ENCODE measurements at regions not wholly inside any gene's neighbourhood (a gene's known extent, or its start where the extent isn't known, plus 50 kb on each side); places are given as distances from the start of the nearest gene placed in this dataset.
"Not testable (repeated sequence)": the region's sequence is repeated elsewhere in the genome, so short reads cannot be mapped to it uniquely, and the experiment has no call there.

GRCh38 chr1:99407018-99407417 lies 142.7 kb downstream of the PLPPR4 start:
- DNase-seq (ENCODE audit: low spot score): no peak
- no peak for TF ChIP-seq CTCF (IDR thresholded peaks at IDR 0.05; ENCODE audit: extremely low read depth, missing control alignments)

DNA sequence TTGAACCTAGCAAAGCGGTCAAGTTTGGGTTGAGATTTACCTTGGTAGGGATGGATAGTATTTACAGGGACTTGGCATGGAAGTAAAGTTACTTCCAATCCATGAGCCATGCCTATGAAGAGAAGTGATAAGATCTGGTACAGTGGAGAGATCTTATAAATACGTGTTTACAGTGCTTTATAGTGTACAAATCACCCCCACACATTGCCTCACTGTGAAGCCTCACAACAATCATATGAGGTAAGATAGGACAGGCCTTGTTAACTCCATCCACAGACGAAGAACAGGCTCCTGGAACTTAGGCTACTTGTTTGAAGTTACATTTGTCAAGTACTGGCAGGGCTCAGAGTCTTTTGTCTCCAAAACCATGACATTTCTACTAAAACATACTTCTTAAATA lies 159.8 kb downstream of the PLPPR4 start:
- TF ChIP-seq CTCF (IDR thresholded peaks at IDR 0.05; ENCODE audit: extremely low read depth, missing control alignments): no peak
- no peak for DNase-seq (ENCODE audit: low spot score)

- DNase-seq (ENCODE audit: low spot score): no peak
- TF ChIP-seq CTCF (IDR thresholded peaks at IDR 0.05; ENCODE audit: extremely low read depth, missing control alignments): no peak
Observed at GRCh38 chr1:99429754-99430153, 165.5 kb downstream of the PLPPR4 start.

- TF ChIP-seq CTCF (IDR thresholded peaks at IDR 0.05; ENCODE audit: extremely low read depth, missing control alignments): no peak
- no peak for DNase-seq (ENCODE audit: low spot score)
Observed at GRCh38 chr1:99438656-99439230, 174.5 kb downstream of the PLPPR4 start.

DNA sequence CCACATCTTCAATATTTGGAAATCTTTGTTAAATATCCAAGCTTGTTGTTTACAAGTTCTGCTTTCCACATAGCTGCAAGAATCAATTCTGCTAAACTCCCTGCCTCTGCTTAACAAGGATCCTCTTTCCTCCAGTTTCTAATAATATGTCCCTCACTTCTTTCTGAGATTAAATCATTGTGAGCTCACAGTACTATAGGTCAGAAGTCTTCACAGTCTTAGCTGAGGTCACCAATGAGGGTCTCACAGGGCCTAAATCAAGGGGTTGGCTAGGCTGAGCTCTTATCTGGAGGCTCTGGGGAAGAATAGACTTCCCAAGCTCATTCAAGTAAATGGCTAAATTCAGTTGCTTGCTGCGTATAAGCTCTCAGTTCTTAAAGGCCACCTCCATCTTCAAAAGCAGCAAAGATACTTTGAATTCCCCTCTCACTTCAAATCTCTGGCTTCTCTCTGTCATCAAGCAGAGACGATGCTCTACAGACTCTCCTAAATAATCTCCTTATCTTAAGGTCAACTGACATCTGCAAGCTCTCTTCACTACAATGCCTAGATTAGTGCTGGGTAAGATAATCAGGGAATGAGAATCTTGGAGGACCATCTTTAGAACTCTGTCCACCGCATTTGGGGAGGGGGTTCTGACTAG lies 175.3 kb downstream of the PLPPR4 start:
- no peak for TF ChIP-seq CTCF (IDR thresholded peaks at IDR 0.05; ENCODE audit: extremely low read depth, missing control alignments)
- no peak for DNase-seq (ENCODE audit: low spot score)

DNA sequence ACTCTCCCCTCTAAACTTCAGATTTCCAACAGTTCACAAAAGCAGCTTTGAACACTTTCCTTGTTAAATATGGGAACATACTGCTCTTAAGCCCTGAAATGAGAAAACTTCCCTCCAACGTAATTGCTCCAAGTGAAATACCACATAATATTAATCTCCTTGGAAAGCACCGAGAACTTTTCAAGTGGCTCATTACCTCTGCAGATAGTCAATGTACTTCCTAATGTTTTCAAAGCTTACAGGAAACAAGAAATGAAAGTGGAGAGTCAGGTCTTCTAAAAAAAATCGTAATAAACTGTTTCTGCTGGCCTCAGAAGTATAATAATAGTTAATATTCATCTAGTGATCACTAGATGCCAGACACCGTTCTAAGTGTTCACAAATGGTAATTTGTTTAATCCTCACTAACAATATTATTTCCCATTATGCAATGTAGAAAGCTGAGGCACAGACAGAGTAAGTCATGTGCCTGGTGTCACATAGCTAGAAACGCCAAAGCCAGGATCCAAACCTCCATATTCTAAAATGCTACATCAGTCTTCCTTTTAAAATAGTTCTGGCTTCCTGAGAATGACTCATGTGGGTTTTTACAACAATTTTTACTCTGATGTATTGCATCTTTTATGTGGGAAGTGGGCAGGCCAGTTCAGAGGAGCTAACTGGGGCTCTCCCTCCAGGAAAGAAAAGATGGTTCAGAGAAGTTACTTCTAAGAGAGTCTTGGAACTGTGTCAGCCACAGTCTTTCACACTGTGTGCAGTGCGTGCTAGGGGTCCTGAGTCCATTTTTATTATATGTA lies 177.2 kb downstream of the PLPPR4 start:
- no peak for TF ChIP-seq CTCF (IDR thresholded peaks at IDR 0.05; ENCODE audit: extremely low read depth, missing control alignments)
- DNase-seq (ENCODE audit: low spot score): no peak

DNA sequence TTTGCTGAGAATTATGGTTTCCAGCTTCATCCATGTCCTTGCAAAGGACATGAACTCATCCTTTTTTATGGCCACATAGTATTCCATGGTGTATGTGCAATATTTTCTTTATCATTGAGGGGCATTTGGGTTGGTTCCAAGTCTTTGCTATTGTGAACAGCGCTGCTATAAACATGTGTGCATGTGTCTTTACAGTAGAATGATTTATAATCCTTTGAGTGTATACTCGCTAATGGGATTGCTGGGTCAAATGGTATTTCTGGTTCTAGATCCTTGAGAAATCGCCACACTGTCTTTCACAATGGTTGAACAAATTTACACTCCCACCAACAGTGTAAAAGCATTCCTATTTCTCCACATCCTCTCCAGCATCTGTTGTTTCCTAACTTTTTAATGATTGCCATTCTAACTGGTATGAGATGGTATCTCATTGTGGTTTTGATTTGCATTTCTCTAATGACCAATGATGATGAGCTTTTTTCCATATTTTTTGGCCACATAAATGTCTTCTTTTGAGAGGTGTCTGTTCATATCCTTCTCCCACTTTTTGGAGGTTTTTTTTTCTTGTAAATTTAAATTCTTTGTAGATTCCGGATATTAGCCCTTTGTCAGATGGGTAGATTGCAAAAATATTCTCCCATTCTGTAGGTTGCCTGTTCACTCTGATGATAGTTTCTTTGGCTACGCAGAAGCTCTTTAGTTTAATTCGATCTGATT lies 180.1 kb downstream of the PLPPR4 start:
- DNase-seq (ENCODE audit: low spot score): not testable (repeated sequence)

All from GM20000 (cell line).